Liver (tissue), 3 donors: ENCODE measurements at regions not wholly inside any gene's neighbourhood (a gene's known extent, or its start where the extent isn't known, plus 50 kb on each side); places are given as distances from the start of the nearest gene placed in this dataset.

Experiments used
- GABPA ChIP-seq, 2 donors: IDR thresholded peaks in 1 of 2; conservative IDR thresholded peaks in 1 of 2; 2 replicates each; pipeline ENCODE4 v1.6.1; 2016; ENCODE audit warnings: antibody characterized with exemption in 2 of 2, mild to moderate bottlenecking in 1 of 2, moderate library complexity in 1 of 2
- RAD21 ChIP-seq, 2 donors: IDR thresholded peaks; 2 replicates each; pipeline ENCODE4 v1.6.1; 2016; ENCODE audit warnings: antibody characterized with exemption in 2 of 2, mild to moderate bottlenecking in 2 of 2
- YY1 ChIP-seq: IDR thresholded peaks from 2 replicates; pipeline ENCODE4 v1.6.1; 2016; ENCODE audit warnings: antibody characterized with exemption, mild to moderate bottlenecking
- TF ChIP-seq, protein P1 (sequence below): fragments of 150-350 bp; IDR thresholded peaks from 2 replicates; pipeline ENCODE4 v1.5.1; 2017; ENCODE audit warnings: improper control_type of control experiment, low read depth, low read length; ENCODE audit not compliant: missing input control
- TF ChIP-seq, protein P2 (sequence below): IDR thresholded peaks from 2 replicates; pipeline ENCODE4 v1.6.1; 2016; ENCODE audit warnings: antibody characterized with exemption
- TF ChIP-seq, protein P3 (sequence below): IDR thresholded peaks from 2 replicates; pipeline ENCODE4 v1.6.1; 2016; ENCODE audit warnings: antibody characterized with exemption
- donor health status: healthy.
- donor health status: healthy.

DNA sequence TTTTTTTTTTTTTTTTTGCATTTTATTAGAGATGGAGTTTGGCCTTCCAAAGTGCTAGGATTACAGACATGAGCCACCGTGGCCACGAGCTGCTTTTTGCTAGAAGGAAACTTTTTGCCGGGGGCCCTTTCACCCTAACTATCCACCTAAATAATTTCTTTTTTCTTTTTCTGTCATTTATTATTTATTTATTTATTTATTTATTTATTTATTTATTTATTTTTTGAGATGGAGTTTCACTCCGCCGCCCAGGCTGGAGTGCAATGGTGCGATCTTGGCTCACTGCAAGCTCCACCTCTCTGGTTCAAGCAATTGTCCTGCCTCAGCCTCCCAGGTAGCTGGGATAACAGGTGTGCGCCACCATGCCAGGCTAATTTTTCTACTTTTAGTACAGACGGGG is 303.9 kb downstream of the ASMT start:
- TF ChIP-seq, protein P1, sequence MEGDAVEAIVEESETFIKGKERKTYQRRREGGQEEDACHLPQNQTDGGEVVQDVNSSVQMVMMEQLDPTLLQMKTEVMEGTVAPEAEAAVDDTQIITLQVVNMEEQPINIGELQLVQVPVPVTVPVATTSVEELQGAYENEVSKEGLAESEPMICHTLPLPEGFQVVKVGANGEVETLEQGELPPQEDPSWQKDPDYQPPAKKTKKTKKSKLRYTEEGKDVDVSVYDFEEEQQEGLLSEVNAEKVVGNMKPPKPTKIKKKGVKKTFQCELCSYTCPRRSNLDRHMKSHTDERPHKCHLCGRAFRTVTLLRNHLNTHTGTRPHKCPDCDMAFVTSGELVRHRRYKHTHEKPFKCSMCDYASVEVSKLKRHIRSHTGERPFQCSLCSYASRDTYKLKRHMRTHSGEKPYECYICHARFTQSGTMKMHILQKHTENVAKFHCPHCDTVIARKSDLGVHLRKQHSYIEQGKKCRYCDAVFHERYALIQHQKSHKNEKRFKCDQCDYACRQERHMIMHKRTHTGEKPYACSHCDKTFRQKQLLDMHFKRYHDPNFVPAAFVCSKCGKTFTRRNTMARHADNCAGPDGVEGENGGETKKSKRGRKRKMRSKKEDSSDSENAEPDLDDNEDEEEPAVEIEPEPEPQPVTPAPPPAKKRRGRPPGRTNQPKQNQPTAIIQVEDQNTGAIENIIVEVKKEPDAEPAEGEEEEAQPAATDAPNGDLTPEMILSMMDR = no peak
- TF ChIP-seq YY1 = no peak
- TF ChIP-seq, protein P2, sequence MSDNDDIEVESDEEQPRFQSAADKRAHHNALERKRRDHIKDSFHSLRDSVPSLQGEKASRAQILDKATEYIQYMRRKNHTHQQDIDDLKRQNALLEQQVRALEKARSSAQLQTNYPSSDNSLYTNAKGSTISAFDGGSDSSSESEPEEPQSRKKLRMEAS = no peak
- TF ChIP-seq, protein P3, sequence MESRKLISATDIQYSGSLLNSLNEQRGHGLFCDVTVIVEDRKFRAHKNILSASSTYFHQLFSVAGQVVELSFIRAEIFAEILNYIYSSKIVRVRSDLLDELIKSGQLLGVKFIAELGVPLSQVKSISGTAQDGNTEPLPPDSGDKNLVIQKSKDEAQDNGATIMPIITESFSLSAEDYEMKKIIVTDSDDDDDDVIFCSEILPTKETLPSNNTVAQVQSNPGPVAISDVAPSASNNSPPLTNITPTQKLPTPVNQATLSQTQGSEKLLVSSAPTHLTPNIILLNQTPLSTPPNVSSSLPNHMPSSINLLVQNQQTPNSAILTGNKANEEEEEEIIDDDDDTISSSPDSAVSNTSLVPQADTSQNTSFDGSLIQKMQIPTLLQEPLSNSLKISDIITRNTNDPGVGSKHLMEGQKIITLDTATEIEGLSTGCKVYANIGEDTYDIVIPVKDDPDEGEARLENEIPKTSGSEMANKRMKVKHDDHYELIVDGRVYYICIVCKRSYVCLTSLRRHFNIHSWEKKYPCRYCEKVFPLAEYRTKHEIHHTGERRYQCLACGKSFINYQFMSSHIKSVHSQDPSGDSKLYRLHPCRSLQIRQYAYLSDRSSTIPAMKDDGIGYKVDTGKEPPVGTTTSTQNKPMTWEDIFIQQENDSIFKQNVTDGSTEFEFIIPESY = no peak
- no peak for TF ChIP-seq RAD21 (IDR thresholded peaks at IDR 0.05)
- no peak for TF ChIP-seq GABPA (IDR thresholded peaks at IDR 0.05 in 1 of 2, conservative IDR thresholded peaks at IDR 0.05 in 1 of 2)
